SK-N-SH (cell line): ENCODE measurements at regions not wholly inside any gene's neighbourhood (a gene's known extent, or its start where the extent isn't known, plus 50 kb on each side); places are given as distances from the start of the nearest gene placed in this dataset.
A peak's percentile ranks its signal among the peaks of the same experiment; 100 is the strongest.

Experiments used
- CTCF ChIA-PET: fragments of 300-600, 350-600 bp; formaldehyde crosslinking; extraction: SDS; loops from one replicate; lab custom pipeline; 2021; lab: Yijun Ruan, JAX
- POLR2A ChIA-PET: fragments of 350-600 bp; sonication (Branson Sonifier 250); formaldehyde crosslinking; extraction: SDS; loops from one replicate; lab custom pipeline; 2020; ENCODE audit warnings: antibody characterized with exemption, inconsistent platforms; lab: Yijun Ruan, JAX
- DNase-seq: peaks from one replicate; pipeline ENCODE4 v3.0.0; 2012
- H2AFZ ChIP-seq: fragments of 200-600 bp; sonication (generic); 2 replicates; pipeline ENCODE4 v1.8.1; 2016; ENCODE audit warnings: antibody characterized with exemption, mild to moderate bottlenecking, low read depth
- H3F3A ChIP-seq: fragments of 200-600 bp; sonication (generic); replicated peaks from 2 replicates; pipeline ENCODE3; 2016; ENCODE audit warnings: antibody characterized with exemption, mild to moderate bottlenecking; ENCODE audit not compliant: insufficient read depth
- H3K27ac ChIP-seq, 2 experiments: fragments of 200-500 bp in 1 of 2; fragments of 200-600 bp in 1 of 2; sonication (Bioruptor generic) in 1 of 2; sonication (generic), shearing (Covaris generic) in 1 of 2; 2 replicates each; pipeline versions ENCODE4 v1.5.1 to v1.6.1; 2014 to 2016; ENCODE audit warnings: low read depth in 2 of 2, inconsistent platforms in 1 of 2, low read length in 1 of 2, mild to moderate bottlenecking in 1 of 2, mixed read lengths in 1 of 2
- H3K27me3 ChIP-seq: fragments of 200-600 bp; sonication (generic), shearing (Covaris generic); 2 replicates; pipeline ENCODE4 v1.6.1; 2016; ENCODE audit warnings: mixed run types; ENCODE audit not compliant: insufficient read depth
- H3K36me3 ChIP-seq, 2 experiments: fragments of 200-500 bp in 1 of 2; fragments of 200-600 bp in 1 of 2; sonication (Bioruptor generic) in 1 of 2; sonication (generic) in 1 of 2; replicated peaks in 1 of 2; 2 replicates each; pipeline versions ENCODE3 to v1.5.1; 2014 to 2016; ENCODE audit warnings: low read length in 1 of 2, mild to moderate bottlenecking in 1 of 2; ENCODE audit not compliant: insufficient read depth in 2 of 2, control insufficient read depth in 1 of 2
- H3K4me1 ChIP-seq, 2 experiments: fragments of 200-500 bp in 1 of 2; fragments of 200-600 bp in 1 of 2; sonication (Bioruptor generic) in 1 of 2; sonication (generic), shearing (Covaris generic) in 1 of 2; 2 replicates each; pipeline versions ENCODE4 v1.5.1 to v1.6.1; 2014 to 2016; ENCODE audit warnings: low read depth in 1 of 2, low read length in 1 of 2, mixed run types in 1 of 2; ENCODE audit not compliant: insufficient read depth in 2 of 2, control insufficient read depth in 1 of 2
- H3K4me2 ChIP-seq: fragments of 200-600 bp; sonication (generic), shearing (Covaris generic); 2 replicates; pipeline ENCODE4 v1.6.1; 2017; ENCODE audit warnings: mixed run types
- H3K4me3 ChIP-seq, 2 experiments: fragments of 200-500 bp in 1 of 2; fragments of 200-600 bp in 1 of 2; sonication (Bioruptor generic) in 1 of 2; sonication (generic), shearing (Covaris generic) in 1 of 2; 2 replicates each; pipeline versions ENCODE4 v1.5.1 to v1.8.1; 2014 to 2016; ENCODE audit warnings: low read depth in 2 of 2, inconsistent platforms in 1 of 2, low read length in 1 of 2, mild to moderate bottlenecking in 1 of 2, mixed read lengths in 1 of 2, moderate library complexity in 1 of 2
- H3K79me2 ChIP-seq: fragments of 200-600 bp; sonication (generic); 2 replicates; pipeline ENCODE4 v1.8.1; 2017; ENCODE audit warnings: mild to moderate bottlenecking; ENCODE audit not compliant: insufficient read depth
- H3K9ac ChIP-seq: fragments of 200-600 bp; sonication (generic); 2 replicates; pipeline ENCODE4 v1.6.1; 2017; ENCODE audit warnings: mixed run types
- H3K9me2 ChIP-seq: fragments of 200-600 bp; sonication (generic); 2 replicates; pipeline ENCODE4 v1.6.1; 2017; ENCODE audit warnings: mixed run types
- H3K9me3 ChIP-seq: fragments of 200-600 bp; sonication (generic); 2 replicates; pipeline ENCODE4 v1.6.1; 2017; ENCODE audit warnings: mixed run types, mild to moderate bottlenecking, moderate library complexity
- H4K20me1 ChIP-seq: fragments of 200-600 bp; sonication (generic); 2 replicates; pipeline ENCODE4 v1.6.1; 2017; ENCODE audit warnings: mild to moderate bottlenecking, mixed run types; ENCODE audit not compliant: insufficient read depth
- CHD2 ChIP-seq: fragments of 150-350 bp; IDR thresholded peaks from 2 replicates; pipeline ENCODE4 v1.6.1; 2018; ENCODE audit warnings: low read length; ENCODE audit not compliant: partially characterized antibody
- ELF1 ChIP-seq: IDR thresholded peaks from 2 replicates; pipeline ENCODE4 v1.4.0; 2012
- EP300 ChIP-seq, 2 experiments: IDR thresholded peaks; 2 replicates each; pipeline versions ENCODE4 v1.4.0 to v1.6.1; 2012; ENCODE audit warnings: borderline replicate concordance in 1 of 2, low read depth in 1 of 2, low read length in 1 of 2
- FOSL2 ChIP-seq: IDR thresholded peaks from 2 replicates; pipeline ENCODE4 v1.4.0; 2012; ENCODE audit warnings: low read depth, mild to moderate bottlenecking, moderate library complexity, borderline replicate concordance
- FOXJ3 ChIP-seq: sonication (generic); formaldehyde crosslinking; IDR thresholded peaks from 2 replicates; pipeline ENCODE4 v1.5.1; 2020; ENCODE audit warnings: mild to moderate bottlenecking, missing genetic modification reagents
- GATA2 ChIP-seq: sonication (generic); formaldehyde crosslinking; IDR thresholded peaks from 2 replicates; pipeline ENCODE4 v1.5.0; 2020; ENCODE audit warnings: mild to moderate bottlenecking, missing genetic modification reagents
- MEF2A ChIP-seq: IDR thresholded peaks from 2 replicates; pipeline ENCODE4 v1.4.0; 2012; ENCODE audit warnings: low read depth, borderline replicate concordance
- MXI1 ChIP-seq: IDR thresholded peaks from 2 replicates; pipeline ENCODE4 v1.6.1; 2012; ENCODE audit warnings: mild to moderate bottlenecking, low read depth, low read length, improper control_type of control experiment
- NRF1 ChIP-seq: IDR thresholded peaks from 2 replicates; pipeline ENCODE4 v1.6.1; 2012; ENCODE audit warnings: low read depth, mild to moderate bottlenecking, low read length
- POLR2AphosphoS5 ChIP-seq: IDR thresholded peaks from 2 replicates; pipeline ENCODE4 v1.6.1; 2012; ENCODE audit warnings: low read depth, low read length
- RAD21 ChIP-seq: IDR thresholded peaks from 2 replicates; pipeline ENCODE4 v1.6.1; 2012; ENCODE audit warnings: mild to moderate bottlenecking, low read length
- RFX5 ChIP-seq: IDR thresholded peaks from 2 replicates; pipeline ENCODE4 v1.6.1; 2012; ENCODE audit warnings: mild to moderate bottlenecking, improper control_type of control experiment, low read length
- RXRA ChIP-seq: IDR thresholded peaks from 2 replicates; pipeline ENCODE4 v1.4.0; 2012; ENCODE audit warnings: low read depth, mild to moderate bottlenecking, borderline replicate concordance
- SIN3A ChIP-seq: IDR thresholded peaks from 2 replicates; pipeline ENCODE4 v1.6.1; 2012; ENCODE audit warnings: low read depth, mild to moderate bottlenecking, low read length, moderate library complexity, borderline replicate concordance
- SMC3 ChIP-seq: IDR thresholded peaks from 2 replicates; pipeline ENCODE4 v1.6.1; 2012; ENCODE audit warnings: low read depth, low read length, improper control_type of control experiment
- TCF12 ChIP-seq: IDR thresholded peaks from 2 replicates; pipeline ENCODE4 v1.4.0; 2012
- YY1 ChIP-seq: IDR thresholded peaks from 2 replicates; pipeline ENCODE4 v1.4.0; 2012; ENCODE audit warnings: low read depth, mild to moderate bottlenecking
- WGBS: methylation state at CpG from one replicate; pipeline ENCODE4 v1.1.6; 2017; ENCODE audit warnings: low lambda C conversion rate; 5-methylcytosine and 5-hydroxymethylcytosine counted together
- TF ChIP-seq, protein P1 (sequence below): IDR thresholded peaks from 2 replicates; pipeline ENCODE4 v1.6.1; 2012; ENCODE audit warnings: mild to moderate bottlenecking, low read depth, low read length, moderate library complexity
- TF ChIP-seq, protein P2 (sequence below): IDR thresholded peaks from 2 replicates; pipeline ENCODE4 v1.4.0; 2012; ENCODE audit warnings: low read depth, borderline replicate concordance
- TF ChIP-seq, protein P3 (sequence below): IDR thresholded peaks from 2 replicates; pipeline ENCODE4; 2012

DNA sequence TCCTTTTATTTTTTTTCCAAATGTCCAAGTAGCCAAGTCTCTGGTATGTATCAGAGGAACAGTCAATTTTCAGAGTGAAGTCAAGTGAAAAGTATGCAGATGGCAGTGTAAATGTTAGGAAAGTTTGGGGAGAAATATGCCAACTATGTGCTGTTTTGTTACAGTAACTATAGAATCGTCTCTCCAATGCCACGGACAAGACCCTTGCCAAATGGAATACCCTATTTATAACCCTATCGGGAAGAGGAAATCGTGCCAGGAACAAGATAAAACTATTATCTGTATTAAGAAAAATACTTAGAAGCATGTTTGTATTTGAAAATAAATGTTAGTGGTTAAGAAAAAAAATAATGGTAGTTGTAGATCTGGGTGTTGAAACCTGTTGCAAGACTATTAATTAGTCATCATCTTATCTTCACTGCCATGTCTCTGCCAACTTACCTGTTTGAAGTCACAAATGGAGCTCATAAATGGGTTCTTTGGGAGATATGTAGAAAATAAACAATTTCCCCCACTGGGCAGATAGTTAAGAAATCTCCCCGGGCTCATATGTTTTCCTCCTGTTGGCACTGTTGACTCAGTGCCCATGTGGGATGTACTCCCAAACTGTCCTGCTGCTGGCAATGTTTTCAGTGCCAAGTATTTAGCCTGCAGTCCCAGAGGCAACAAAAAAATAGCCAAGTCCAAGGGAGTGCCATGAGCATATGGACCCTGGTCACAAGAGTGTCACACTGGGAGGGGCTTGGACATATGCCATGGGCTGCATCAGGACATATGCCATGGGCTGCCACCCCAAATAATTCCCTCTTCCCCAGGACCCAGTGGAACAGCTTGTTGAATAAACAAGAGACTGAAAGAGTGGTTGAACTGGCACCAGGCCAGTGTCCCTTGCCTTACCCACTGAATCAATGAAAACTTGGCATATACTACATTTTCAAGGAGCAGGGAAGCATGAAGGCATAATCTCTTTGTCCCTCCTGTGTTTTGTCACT is 366.9 kb downstream of the OSR1 start (continued):
- TF ChIP-seq EP300 (IDR thresholded peaks at IDR 0.05; ENCODE audit: borderline replicate concordance in 1 of 2, low read depth in 1 of 2, low read length in 1 of 2) (peak; percentile 39 to 95; a peak in 3 of 4 replicates), YY1 (0 out of 2 replicates have a peak, but pooled peaks have one; percentile 26), NRF1 (no peak), ELF1 (peak; percentile 10; the same call in 1 of the 2 replicates), RFX5 (no peak)
- TF ChIP-seq, protein P1, sequence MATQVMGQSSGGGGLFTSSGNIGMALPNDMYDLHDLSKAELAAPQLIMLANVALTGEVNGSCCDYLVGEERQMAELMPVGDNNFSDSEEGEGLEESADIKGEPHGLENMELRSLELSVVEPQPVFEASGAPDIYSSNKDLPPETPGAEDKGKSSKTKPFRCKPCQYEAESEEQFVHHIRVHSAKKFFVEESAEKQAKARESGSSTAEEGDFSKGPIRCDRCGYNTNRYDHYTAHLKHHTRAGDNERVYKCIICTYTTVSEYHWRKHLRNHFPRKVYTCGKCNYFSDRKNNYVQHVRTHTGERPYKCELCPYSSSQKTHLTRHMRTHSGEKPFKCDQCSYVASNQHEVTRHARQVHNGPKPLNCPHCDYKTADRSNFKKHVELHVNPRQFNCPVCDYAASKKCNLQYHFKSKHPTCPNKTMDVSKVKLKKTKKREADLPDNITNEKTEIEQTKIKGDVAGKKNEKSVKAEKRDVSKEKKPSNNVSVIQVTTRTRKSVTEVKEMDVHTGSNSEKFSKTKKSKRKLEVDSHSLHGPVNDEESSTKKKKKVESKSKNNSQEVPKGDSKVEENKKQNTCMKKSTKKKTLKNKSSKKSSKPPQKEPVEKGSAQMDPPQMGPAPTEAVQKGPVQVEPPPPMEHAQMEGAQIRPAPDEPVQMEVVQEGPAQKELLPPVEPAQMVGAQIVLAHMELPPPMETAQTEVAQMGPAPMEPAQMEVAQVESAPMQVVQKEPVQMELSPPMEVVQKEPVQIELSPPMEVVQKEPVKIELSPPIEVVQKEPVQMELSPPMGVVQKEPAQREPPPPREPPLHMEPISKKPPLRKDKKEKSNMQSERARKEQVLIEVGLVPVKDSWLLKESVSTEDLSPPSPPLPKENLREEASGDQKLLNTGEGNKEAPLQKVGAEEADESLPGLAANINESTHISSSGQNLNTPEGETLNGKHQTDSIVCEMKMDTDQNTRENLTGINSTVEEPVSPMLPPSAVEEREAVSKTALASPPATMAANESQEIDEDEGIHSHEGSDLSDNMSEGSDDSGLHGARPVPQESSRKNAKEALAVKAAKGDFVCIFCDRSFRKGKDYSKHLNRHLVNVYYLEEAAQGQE, result no peak

DNA sequence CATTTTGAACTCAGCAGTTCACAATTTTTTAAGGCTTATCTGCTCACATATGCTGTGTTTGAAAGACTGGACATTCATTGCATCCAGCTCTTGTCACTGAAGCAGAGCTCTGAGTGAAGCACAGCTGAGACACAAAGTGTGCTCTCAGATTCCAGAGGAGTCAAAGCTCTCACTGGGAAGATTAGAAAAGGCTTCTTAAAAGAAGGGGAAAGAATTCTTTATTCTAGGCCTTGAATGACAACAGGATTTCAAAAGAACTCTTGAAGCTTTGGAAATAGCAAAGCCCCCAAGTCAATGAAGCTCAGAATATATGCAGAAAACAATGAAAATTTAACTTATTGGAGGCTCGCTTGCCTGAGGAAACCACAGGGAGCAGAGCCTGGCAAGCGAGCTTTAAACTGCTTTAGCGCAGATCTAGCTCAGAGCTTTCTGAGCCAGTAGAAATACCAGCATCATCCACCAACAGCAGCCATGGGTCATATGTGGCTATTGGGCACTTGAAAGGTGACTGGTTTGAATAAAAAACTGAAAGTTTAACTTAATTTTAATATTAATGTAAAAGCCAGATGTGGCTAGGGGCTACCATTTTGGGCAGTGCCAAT is 369.7 kb downstream of the OSR1 start:
- Histone ChIP-seq H3K9me3 (no peaks in the 10 kb centered on the region), H3K4me3 (no peak overlapping the region), H3K9me2 (no peaks in the 10 kb centered on the region), H3K4me1 (peaks cover 4 to 42% of the 10 kb centered on the region in 2 experiments), H3K4me2 (peak overlapping the region; percentile 25; the same call in 1 of the 2 replicates), H2AFZ (no peak overlapping the region), H3K27ac (peak overlapping the region in 1 of 2 experiments; percentile 81; a peak in 3 of 4 replicates), H3F3A (peaks cover 38% of the 10 kb centered on the region), H3K36me3 (no peaks in the 10 kb centered on the region), H4K20me1 (no peaks in the 10 kb centered on the region), H3K79me2 (no peaks in the 10 kb centered on the region), H3K9ac (peak overlapping the region; percentile 42; the same call in 1 of the 2 replicates), H3K27me3 (no peaks in the 10 kb centered on the region)
- 98% methylated on average over 3 of the region's 3 CpGs for WGBS
- no peak for DNase-seq
- CTCF ChIA-PET, result no interaction called here
- POLR2A ChIA-PET, result no interaction called here
- TF ChIP-seq FOSL2 (no peak), TCF12 (no peak), POLR2AphosphoS5 (no peak), EP300 (IDR thresholded peaks at IDR 0.05; ENCODE audit: borderline replicate concordance in 1 of 2, low read depth in 1 of 2, low read length in 1 of 2) (no peak), ELF1 (no peak), SMC3 (no peak), GATA2 (CRISPR knock-in tag) (no peak), SIN3A (no peak), CHD2 (no peak), RXRA (no peak), YY1 (no peak), FOXJ3 (CRISPR knock-in tag) (no peak), RAD21 (no peak), NRF1 (no peak), MXI1 (no peak), MEF2A (no peak)
- TF ChIP-seq, protein P2, sequence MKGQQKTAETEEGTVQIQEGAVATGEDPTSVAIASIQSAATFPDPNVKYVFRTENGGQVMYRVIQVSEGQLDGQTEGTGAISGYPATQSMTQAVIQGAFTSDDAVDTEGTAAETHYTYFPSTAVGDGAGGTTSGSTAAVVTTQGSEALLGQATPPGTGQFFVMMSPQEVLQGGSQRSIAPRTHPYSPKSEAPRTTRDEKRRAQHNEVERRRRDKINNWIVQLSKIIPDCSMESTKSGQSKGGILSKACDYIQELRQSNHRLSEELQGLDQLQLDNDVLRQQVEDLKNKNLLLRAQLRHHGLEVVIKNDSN, result no peak
- TF ChIP-seq, protein P1, result no peak
- TF ChIP-seq, protein P3, sequence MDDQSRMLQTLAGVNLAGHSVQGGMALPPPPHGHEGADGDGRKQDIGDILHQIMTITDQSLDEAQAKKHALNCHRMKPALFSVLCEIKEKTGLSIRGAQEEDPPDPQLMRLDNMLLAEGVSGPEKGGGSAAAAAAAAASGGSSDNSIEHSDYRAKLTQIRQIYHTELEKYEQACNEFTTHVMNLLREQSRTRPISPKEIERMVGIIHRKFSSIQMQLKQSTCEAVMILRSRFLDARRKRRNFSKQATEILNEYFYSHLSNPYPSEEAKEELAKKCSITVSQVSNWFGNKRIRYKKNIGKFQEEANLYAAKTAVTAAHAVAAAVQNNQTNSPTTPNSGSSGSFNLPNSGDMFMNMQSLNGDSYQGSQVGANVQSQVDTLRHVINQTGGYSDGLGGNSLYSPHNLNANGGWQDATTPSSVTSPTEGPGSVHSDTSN, result no peak
